MG63 (cell line): ENCODE measurements at regions not wholly inside any gene's neighbourhood (a gene's known extent, or its start where the extent isn't known, plus 50 kb on each side); places are given as distances from the start of the nearest gene placed in this dataset.

Source experiments
- DNase-seq: peaks from one replicate; pipeline ENCODE4 v3.0.0-alpha.2; 2020
- H3K27me3 ChIP-seq: fragments of 250-450 bp; sonication (Bioruptor Pico); 2 replicates; pipeline ENCODE4 v1.5.1; 2020; ENCODE audit warnings: mild to moderate bottlenecking, moderate library complexity
- H3K36me3 ChIP-seq: fragments of 250-450 bp; sonication (Bioruptor Pico); 2 replicates; pipeline ENCODE4 v1.5.1; 2020; ENCODE audit warnings: mild to moderate bottlenecking, moderate library complexity
- H3K4me3 ChIP-seq: fragments of 250-450 bp; sonication (Bioruptor Pico); 2 replicates; pipeline ENCODE4 v1.5.1; 2020; ENCODE audit warnings: mild to moderate bottlenecking, moderate library complexity
- H3K9me3 ChIP-seq: fragments of 250-450 bp; sonication (Bioruptor Pico); 2 replicates; pipeline ENCODE4 v1.5.1; 2020; ENCODE audit warnings: mild to moderate bottlenecking, moderate library complexity

GRCh38 chr16:24673155-24673554, 56.3 kb upstream of the TNRC6A start:
- no peaks in the 10 kb centered on the region for H3K27me3 ChIP-seq

DNA sequence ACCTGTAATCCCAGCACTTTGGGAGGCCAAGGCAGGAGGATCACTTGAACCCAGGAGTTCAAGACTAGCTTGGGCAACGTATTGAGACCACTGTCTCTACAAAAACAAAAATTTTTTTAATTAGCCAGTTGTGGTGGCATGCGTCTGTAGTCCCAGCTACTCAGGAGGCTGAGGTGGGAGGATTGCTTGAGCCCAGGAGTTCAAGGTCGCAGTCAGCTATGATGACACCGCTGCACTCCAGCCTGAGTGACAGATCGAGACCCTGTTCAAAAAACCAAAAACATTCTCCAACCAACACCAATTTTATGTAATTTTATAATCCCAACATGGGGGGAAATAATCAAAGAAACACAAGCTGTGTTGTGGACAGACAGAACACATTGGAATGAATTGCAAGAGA, 54.6 kb upstream of the TNRC6A start:
- H3K27me3 ChIP-seq = no peaks in the 10 kb centered on the region
- DNase-seq = no peak
- H3K4me3 ChIP-seq = no peak overlapping the region
- H3K9me3 ChIP-seq = no peaks in the 10 kb centered on the region
- H3K36me3 ChIP-seq = no peaks in the 10 kb centered on the region

More at GRCh38 chr16:24673155-24673554, 56.3 kb upstream of the TNRC6A start:
- H3K9me3 ChIP-seq = no peaks in the 10 kb centered on the region
- H3K36me3 ChIP-seq = no peaks in the 10 kb centered on the region
- no peak for DNase-seq
- no peak overlapping the region for H3K4me3 ChIP-seq

DNA sequence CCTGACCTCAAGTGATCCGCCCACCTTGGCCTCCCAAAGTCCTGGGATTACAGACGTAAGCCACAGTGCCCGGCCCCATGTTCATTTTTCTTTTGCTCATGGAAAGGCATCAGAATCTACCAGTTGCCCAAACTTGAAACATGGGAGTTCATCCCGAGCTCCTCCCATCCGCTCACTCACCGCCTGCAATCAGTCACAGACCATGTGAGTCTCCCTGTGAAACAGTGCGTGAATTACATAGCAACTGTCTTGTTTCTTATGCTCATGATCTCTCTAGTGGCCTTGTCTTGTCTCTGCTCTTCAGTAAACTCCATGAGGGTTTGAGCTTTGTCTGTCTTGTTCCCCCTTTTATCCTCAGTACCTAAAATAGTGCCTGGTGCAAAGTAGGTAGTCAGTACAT, 52.1 kb upstream of the TNRC6A start:
- DNase-seq = no peak
- Histone ChIP-seq H3K4me3 (no peak overlapping the region), H3K9me3 (no peaks in the 10 kb centered on the region), H3K36me3 (no peaks in the 10 kb centered on the region), H3K27me3 (no peaks in the 10 kb centered on the region)
